H9 (cell line): ENCODE measurements at regions not wholly inside any gene's neighbourhood (a gene's known extent, or its start where the extent isn't known, plus 50 kb on each side); places are given as distances from the start of the nearest gene placed in this dataset.

Source experiments
- DNase-seq: peaks from one replicate; pipeline ENCODE4 v3.0.0-alpha.2; 2017
- H2AFZ ChIP-seq: one replicate; pipeline ENCODE4 v1.6.1; 2013; ENCODE audit warnings: mild to moderate bottlenecking, low read length, control low read depth, moderate library complexity
- H2AK5ac ChIP-seq: 2 replicates; pipeline ENCODE4 v1.6.1; 2013; ENCODE audit warnings: low read length, control low read depth, mixed read lengths; ENCODE audit not compliant: insufficient read length
- H2BK120ac ChIP-seq: one replicate; pipeline ENCODE4 v1.6.1; 2013; ENCODE audit warnings: low read depth, mild to moderate bottlenecking, low read length, control low read depth, inconsistent platforms; ENCODE audit not compliant: poor library complexity, severe bottlenecking
- H2BK12ac ChIP-seq: 2 replicates; pipeline ENCODE4 v1.6.1; 2013; ENCODE audit warnings: low read length, control low read depth, mixed read lengths, low read depth; ENCODE audit not compliant: insufficient read length
- H2BK15ac ChIP-seq: 2 replicates; pipeline ENCODE4 v1.6.1; 2013; ENCODE audit warnings: low read depth, low read length, control low read depth
- H2BK20ac ChIP-seq: one replicate; pipeline ENCODE4 v1.6.1; 2013; ENCODE audit warnings: low read depth, mild to moderate bottlenecking, low read length, control low read depth, inconsistent platforms; ENCODE audit not compliant: poor library complexity, severe bottlenecking
- H2BK5ac ChIP-seq: 2 replicates; pipeline ENCODE4 v1.6.1; 2013; ENCODE audit warnings: low read length, control low read depth, mixed read lengths; ENCODE audit not compliant: insufficient read length
- H3K14ac ChIP-seq: 2 replicates; pipeline ENCODE4 v1.6.1; 2013; ENCODE audit warnings: low read length, control low read depth; ENCODE audit not compliant: insufficient read depth
- H3K18ac ChIP-seq: 2 replicates; pipeline ENCODE4 v1.6.1; 2013; ENCODE audit warnings: low read depth, mild to moderate bottlenecking, mixed read lengths, low read length, control low read depth; ENCODE audit not compliant: insufficient read length
- H3K23ac ChIP-seq: 2 replicates; pipeline ENCODE4 v1.6.1; 2013; ENCODE audit warnings: low read length, control low read depth, mixed read lengths, low read depth; ENCODE audit not compliant: insufficient read length
- H3K23me2 ChIP-seq: 2 replicates; pipeline ENCODE4 v1.6.1; 2013; ENCODE audit warnings: low read depth, mild to moderate bottlenecking, mixed read lengths, low read length, control low read depth; ENCODE audit not compliant: insufficient read length, poor library complexity, severe bottlenecking
- H3K27ac ChIP-seq: 2 replicates; pipeline ENCODE4 v1.5.1; 2013; ENCODE audit warnings: low read length, control low read depth, mixed read lengths, low read depth; ENCODE audit not compliant: insufficient read length
- H3K27me3 ChIP-seq: 2 replicates; pipeline ENCODE4 v1.6.1; 2013; ENCODE audit warnings: low read length, control low read depth, inconsistent platforms; ENCODE audit not compliant: insufficient read depth
- H3K4ac ChIP-seq: 2 replicates; pipeline ENCODE4 v1.6.1; 2013; ENCODE audit warnings: low read depth, mild to moderate bottlenecking, control low read depth, inconsistent platforms, low read length, moderate library complexity
- H3K4me1 ChIP-seq: 2 replicates; pipeline ENCODE4 v1.6.1; 2013; ENCODE audit warnings: low read length, control low read depth, inconsistent platforms; ENCODE audit not compliant: insufficient read depth
- H3K4me2 ChIP-seq: 2 replicates; pipeline ENCODE4 v1.6.1; 2013; ENCODE audit warnings: low read length, control low read depth, mixed read lengths; ENCODE audit not compliant: insufficient read length, insufficient read depth
- H3K56ac ChIP-seq: 2 replicates; pipeline ENCODE4 v1.6.1; 2013; ENCODE audit warnings: low read depth, mild to moderate bottlenecking, mixed read lengths, low read length, control low read depth; ENCODE audit not compliant: insufficient read length
- H3K79me1 ChIP-seq: 2 replicates; pipeline ENCODE4 v1.6.1; 2013; ENCODE audit warnings: low read depth, mild to moderate bottlenecking, moderate library complexity, low read length, control low read depth, inconsistent platforms; ENCODE audit not compliant: insufficient read depth, poor library complexity, severe bottlenecking
- H3K79me2 ChIP-seq: 2 replicates; pipeline ENCODE4 v1.6.1; 2013; ENCODE audit warnings: low read length, control low read depth, inconsistent platforms; ENCODE audit not compliant: insufficient read depth
- H3K9ac ChIP-seq: 2 replicates; pipeline ENCODE4 v1.6.1; 2013; ENCODE audit warnings: low read length, control low read depth, mixed read lengths; ENCODE audit not compliant: insufficient read length; ENCODE audit errors: extremely low read depth
- H3K9me3 ChIP-seq: one replicate; pipeline ENCODE4 v1.6.1; 2013; ENCODE audit warnings: low read depth, low read length, inconsistent platforms; ENCODE audit not compliant: control insufficient read depth
- H3T11ph ChIP-seq: one replicate; pipeline ENCODE4 v1.6.1; 2013; ENCODE audit warnings: mild to moderate bottlenecking, low read length, control low read depth, inconsistent platforms
- H4K20me1 ChIP-seq: one replicate; pipeline ENCODE4 v1.6.1; 2013; ENCODE audit not compliant: control insufficient read depth, insufficient read length, insufficient read depth
- H4K5ac ChIP-seq: 2 replicates; pipeline ENCODE4 v1.6.1; 2013; ENCODE audit warnings: low read depth, mild to moderate bottlenecking, mixed read lengths, low read length, control low read depth; ENCODE audit not compliant: insufficient read length
- H4K8ac ChIP-seq: replicated peaks from 2 replicates; pipeline ENCODE4 v1.6.1; 2013; ENCODE audit warnings: low read length, control low read depth, mixed read lengths, low read depth; ENCODE audit not compliant: insufficient read length
- H4K91ac ChIP-seq: 2 replicates; pipeline ENCODE4 v1.6.1; 2013; ENCODE audit warnings: low read depth, mild to moderate bottlenecking, moderate library complexity, mixed read lengths, low read length, control low read depth; ENCODE audit not compliant: insufficient read length
- H3K27ac Mint-ChIP-seq, 3 experiments: 2 replicates in 2 of 3; 3 replicates in 1 of 3; pipeline ENCODE4 v1.8.0; 2020 to 2021; ENCODE audit warnings: mixed read lengths in 3 of 3, mild to moderate bottlenecking in 1 of 3, moderate library complexity in 1 of 3
- H3K27me3 Mint-ChIP-seq: 2 replicates; pipeline ENCODE4 v1.8.0; 2021; ENCODE audit warnings: low read depth, mild to moderate bottlenecking, moderate library complexity, mixed read lengths
- H3K36me3 Mint-ChIP-seq, 3 experiments: 2 replicates in 2 of 3; 3 replicates in 1 of 3; pipeline ENCODE4 v1.8.0; 2020 to 2021; ENCODE audit warnings: low read depth in 3 of 3, mixed read lengths in 3 of 3; ENCODE audit not compliant: insufficient read depth in 1 of 3
- H3K4me1 Mint-ChIP-seq, 2 experiments: 2 replicates each; pipeline ENCODE4 v1.8.0; 2020; ENCODE audit warnings: mixed read lengths in 2 of 2
- H3K4me3 Mint-ChIP-seq, 2 experiments: 2 replicates in 1 of 2; 3 replicates in 1 of 2; pipeline ENCODE4 v1.8.0; 2020 to 2021; ENCODE audit warnings: mild to moderate bottlenecking in 2 of 2, mixed read lengths in 2 of 2, moderate library complexity in 1 of 2
- H3K9me3 Mint-ChIP-seq, 2 experiments: 2 replicates in 1 of 2; 3 replicates in 1 of 2; pipeline ENCODE4 v1.8.0; 2020; ENCODE audit warnings: mild to moderate bottlenecking in 2 of 2, mixed read lengths in 2 of 2, moderate library complexity in 1 of 2
- CTCF ChIP-seq: fragments of 200-600 bp; sonication (generic); conservative IDR thresholded peaks from 3 replicates; pipeline ENCODE4 v1.8.0; 2021; ENCODE audit warnings: antibody characterized with exemption, mild to moderate bottlenecking
- WGBS: extraction: QIAGEN DNeasy Blood & Tissue Kit; methylation state at CpG from one replicate; pipeline ENCODE4 v1.1.7; 2013; ENCODE audit warnings: missing lambda C conversion rate, low lambda C conversion rate, mixed read lengths; ENCODE audit not compliant: insufficient read length; ENCODE audit errors: extremely low coverage; 5-methylcytosine and 5-hydroxymethylcytosine counted together

GRCh38 chr5:54722846-54723433 lies 205.4 kb downstream of the SNX18 start:
- H3K9me3 Mint-ChIP-seq = no peaks in the 10 kb centered on the region
- H3K27ac Mint-ChIP-seq = 0 out of 7 replicates have a peak overlapping the region, but pooled peaks of 1 of the 3 experiments have one; percentile 25

More at GRCh38 chr5:54722846-54723433, 205.4 kb downstream of the SNX18 start:
- H3K27me3 Mint-ChIP-seq = no peaks in the 10 kb centered on the region; the same call in 1 of the 2 replicates
- no peak overlapping the region for H2BK12ac ChIP-seq
- WGBS = no CpG with 5 or more reads among the region's 6 CpGs
- H3K4me1 ChIP-seq = peaks cover 6% of the 10 kb centered on the region; the same call in 1 of the 2 replicates
- H3K18ac ChIP-seq = no peak overlapping the region
- H2BK20ac ChIP-seq = no peak overlapping the region
- no peaks in the 10 kb centered on the region for H3K36me3 Mint-ChIP-seq
- no peak overlapping the region for H2AFZ ChIP-seq
- H4K8ac ChIP-seq = no peak overlapping the region
- no peak overlapping the region for H3K14ac ChIP-seq
- no peaks in the 10 kb centered on the region for H4K20me1 ChIP-seq
- H3K79me1 ChIP-seq = no peaks in the 10 kb centered on the region
- H3K4me1 Mint-ChIP-seq = peaks cover 15 to 29% of the 10 kb centered on the region in 2 experiments
- H2BK15ac ChIP-seq = no peak overlapping the region
- no peak overlapping the region for H4K5ac ChIP-seq
- H3K23me2 ChIP-seq = no peaks in the 10 kb centered on the region
- no peak overlapping the region for H3K4ac ChIP-seq
- H3K79me2 ChIP-seq = 0 out of 2 replicates have a peak, but pooled peaks cover 1% of the 10 kb centered on the region
- no peaks in the 10 kb centered on the region for H3K27me3 ChIP-seq
- no peaks in the 10 kb centered on the region for H3K9me3 ChIP-seq
- TF ChIP-seq CTCF = no peak
- no peak overlapping the region for H3K4me3 Mint-ChIP-seq
- H3K23ac ChIP-seq = no peak overlapping the region
- H3K56ac ChIP-seq = no peak overlapping the region
- H2BK5ac ChIP-seq = no peak overlapping the region
- no peak overlapping the region for H3K4me2 ChIP-seq
- H3K9ac ChIP-seq = no peak overlapping the region
- no peak overlapping the region for H2AK5ac ChIP-seq
- no peak overlapping the region for H4K91ac ChIP-seq
- no peak overlapping the region for H2BK120ac ChIP-seq
- no peak for DNase-seq
- H3T11ph ChIP-seq = no peak overlapping the region
- no peak overlapping the region for H3K27ac ChIP-seq
